GM23248 (cell line): ENCODE measurements at regions not wholly inside any gene's neighbourhood (a gene's known extent, or its start where the extent isn't known, plus 50 kb on each side); places are given as distances from the start of the nearest gene placed in this dataset.

ENCODE experiments used
- DNase-seq: peaks from one replicate; pipeline ENCODE4 v3.0.0-alpha.2; 2015
- H2AFZ ChIP-seq: fragments of 200-600 bp; sonication (generic); 2 replicates; pipeline ENCODE4 v1.6.1; 2016; ENCODE audit warnings: antibody characterized with exemption
- H3F3A ChIP-seq: fragments of 200-600 bp; sonication (generic); 2 replicates; pipeline ENCODE4 v1.6.1; 2016; ENCODE audit warnings: mild to moderate bottlenecking, antibody characterized with exemption, mixed run types; ENCODE audit not compliant: insufficient read depth
- H3K27ac ChIP-seq: fragments of 200-600 bp; sonication (generic); 2 replicates; pipeline ENCODE4 v1.5.1; 2016; ENCODE audit warnings: mild to moderate bottlenecking
- H3K27me3 ChIP-seq: fragments of 200-600 bp; sonication (generic); replicated peaks from 2 replicates; pipeline ENCODE4 v1.6.1; 2016; ENCODE audit warnings: mild to moderate bottlenecking; ENCODE audit not compliant: insufficient read depth
- H3K36me3 ChIP-seq: fragments of 200-600 bp; sonication (generic); 2 replicates; pipeline ENCODE4 v1.6.1; 2016; ENCODE audit warnings: low read depth, mild to moderate bottlenecking
- H3K4me1 ChIP-seq: fragments of 200-600 bp; sonication (generic); 2 replicates; pipeline ENCODE4 v1.6.1; 2016; ENCODE audit warnings: mild to moderate bottlenecking; ENCODE audit not compliant: insufficient read depth
- H3K4me2 ChIP-seq: fragments of 200-600 bp; sonication (generic); one replicate; pipeline ENCODE4 v1.6.1; 2016; ENCODE audit warnings: mild to moderate bottlenecking; ENCODE audit not compliant: unreplicated experiment
- H3K4me3 ChIP-seq: fragments of 200-600 bp; sonication (generic); 2 replicates; pipeline ENCODE4 v1.5.1; 2016; ENCODE audit warnings: mild to moderate bottlenecking
- H3K79me2 ChIP-seq: fragments of 200-600 bp; sonication (generic); 2 replicates; pipeline ENCODE4 v1.6.1; 2016; ENCODE audit warnings: mild to moderate bottlenecking; ENCODE audit not compliant: insufficient read depth
- H3K9ac ChIP-seq: fragments of 200-600 bp; sonication (generic); 2 replicates; pipeline ENCODE4 v1.6.1; 2016; ENCODE audit warnings: mild to moderate bottlenecking
- H3K9me2 ChIP-seq: fragments of 200-600 bp; sonication (generic); 2 replicates; pipeline ENCODE4 v1.6.1; 2016; ENCODE audit warnings: mixed run types, mild to moderate bottlenecking, moderate library complexity; ENCODE audit not compliant: insufficient read depth
- H3K9me3 ChIP-seq: fragments of 200-600 bp; sonication (generic); one replicate; pipeline ENCODE4 v1.6.1; 2017; ENCODE audit warnings: low read depth
- H4K20me1 ChIP-seq: fragments of 200-600 bp; sonication (generic); 2 replicates; pipeline ENCODE4 v1.6.0; 2016; ENCODE audit not compliant: insufficient read depth
- EZH2 ChIP-seq: fragments of 200-600 bp; sonication (generic); IDR thresholded peaks from 2 replicates; pipeline ENCODE4 v1.6.1; 2018; ENCODE audit warnings: antibody characterized with exemption, mild to moderate bottlenecking; ENCODE audit not compliant: insufficient read depth, poor library complexity, severe bottlenecking
- EZH2phosphoT487 ChIP-seq: fragments of 200-600 bp; sonication (generic); IDR thresholded peaks from 2 replicates; pipeline ENCODE4 v1.6.1; 2018; ENCODE audit warnings: antibody characterized with exemption, moderate library complexity, mild to moderate bottlenecking, low read depth; ENCODE audit not compliant: insufficient read depth
- WGBS, 2 experiments: methylation state at CpG; one replicate each; pipeline ENCODE4 v1.1.6; 2015 to 2017; ENCODE audit warnings: low lambda C conversion rate in 2 of 2, low coverage in 1 of 2; ENCODE audit errors: missing lambda C conversion rate in 2 of 2; 5-methylcytosine and 5-hydroxymethylcytosine counted together
- in situ Hi-C: fragments of 300-500 bp; cut with MboI; formaldehyde crosslinking; loops from 2 replicates; pipeline ENCODE4 v1.15.0; 2020

DNA sequence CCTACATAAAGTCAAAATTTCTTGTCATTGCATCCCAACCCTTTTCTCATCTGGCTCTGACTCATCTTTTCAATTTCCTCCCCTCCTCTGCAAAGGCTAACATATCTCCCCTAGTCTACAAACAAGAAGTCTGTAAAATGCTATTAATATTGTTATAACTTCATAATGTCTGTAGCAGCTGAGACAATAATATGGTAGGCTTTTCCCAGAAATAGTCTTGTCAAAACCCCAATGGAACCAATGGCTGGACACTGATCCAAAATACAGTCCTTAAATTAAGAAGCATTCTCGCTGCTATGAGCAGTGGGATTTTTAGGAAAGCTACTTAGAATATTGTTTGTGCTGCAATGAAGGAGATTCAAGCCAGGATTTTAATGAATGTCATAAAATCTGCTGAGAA is 131.4 kb downstream of the KLHL28 start:
- Histone ChIP-seq H3K4me2 (no peak overlapping the region), H4K20me1 (no peaks in the 10 kb centered on the region), H2AFZ (no peak overlapping the region), H3K4me1 (peaks cover 25% of the 10 kb centered on the region), H3K27ac (no peak overlapping the region), H3K36me3 (no peaks in the 10 kb centered on the region), H3K4me3 (no peak overlapping the region), H3K79me2 (no peaks in the 10 kb centered on the region), H3K9me3 (no peaks in the 10 kb centered on the region), H3K9ac (no peak overlapping the region), H3K9me2 (no peaks in the 10 kb centered on the region), H3F3A (peaks cover 27% of the 10 kb centered on the region), H3K27me3 (no peaks in the 10 kb centered on the region)
- 89 to 100% methylated on average over 1 of the region's 1 CpG for WGBS, 2 experiments
- no peak for TF ChIP-seq EZH2phosphoT487
- no peak for TF ChIP-seq EZH2
- in situ Hi-C loops, result no loop called here
- DNase-seq, result no peak

DNA sequence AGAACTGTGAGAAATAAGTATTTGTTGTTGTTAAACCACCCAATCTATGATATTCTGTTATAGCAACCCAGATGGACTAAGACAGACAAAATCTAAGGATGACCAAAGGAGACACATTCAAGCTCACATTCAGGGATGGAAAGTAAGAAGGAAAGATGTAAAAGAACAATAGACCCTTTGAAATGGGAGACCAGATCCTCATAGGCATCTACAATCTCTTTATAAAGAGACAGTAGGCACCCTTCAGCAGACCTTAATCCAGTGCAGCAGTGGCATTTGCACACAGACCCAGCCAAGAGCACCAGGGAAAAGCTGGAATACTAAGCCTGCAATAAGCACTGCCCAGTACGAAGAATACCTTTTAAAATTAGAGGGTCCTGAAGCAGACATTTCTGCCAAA is 132.7 kb downstream of the KLHL28 start:
- no peak overlapping the region for H3K9ac ChIP-seq
- no peak for DNase-seq
- H3K27me3 ChIP-seq, result no peaks in the 10 kb centered on the region
- H3F3A ChIP-seq, result peaks cover 21% of the 10 kb centered on the region
- H3K36me3 ChIP-seq, result no peaks in the 10 kb centered on the region
- 97 to 100% methylated on average over 1 of the region's 1 CpG for WGBS, 2 experiments
- H3K27ac ChIP-seq, result no peak overlapping the region
- H3K79me2 ChIP-seq, result no peaks in the 10 kb centered on the region
- no peak overlapping the region for H3K4me3 ChIP-seq
- in situ Hi-C loops, result no loop called here
- H2AFZ ChIP-seq, result no peak overlapping the region
- H3K4me1 ChIP-seq, result peaks cover 18% of the 10 kb centered on the region
- no peaks in the 10 kb centered on the region for H3K9me2 ChIP-seq
- H4K20me1 ChIP-seq, result no peaks in the 10 kb centered on the region
- H3K4me2 ChIP-seq, result no peak overlapping the region
- H3K9me3 ChIP-seq, result no peaks in the 10 kb centered on the region
- TF ChIP-seq EZH2, result no peak
- TF ChIP-seq EZH2phosphoT487, result no peak

DNA sequence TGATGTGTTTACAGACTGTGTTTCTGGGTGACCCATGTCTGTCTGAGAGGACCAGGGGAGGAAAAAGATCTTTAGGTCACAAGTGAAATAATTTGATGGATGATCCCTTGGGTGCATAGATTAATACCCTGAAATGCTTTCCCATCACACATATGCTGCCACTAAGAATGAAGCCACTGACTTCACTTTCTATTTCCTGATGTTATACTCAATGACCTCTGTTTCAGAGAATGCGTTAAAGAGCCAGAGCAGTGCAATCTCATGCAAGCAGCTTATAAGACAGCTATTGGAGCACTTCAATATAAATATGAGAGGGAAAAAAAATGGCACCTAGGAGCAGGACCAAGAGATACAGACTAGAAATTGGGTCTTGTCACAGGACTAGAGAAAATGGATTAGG is 133.7 kb downstream of the KLHL28 start:
- no peak overlapping the region for H3K4me3 ChIP-seq
- TF ChIP-seq EZH2, result no peak
- TF ChIP-seq EZH2phosphoT487, result no peak
- in situ Hi-C loops, result no loop called here
- H3K4me1 ChIP-seq, result peaks cover 8% of the 10 kb centered on the region
- H2AFZ ChIP-seq, result no peak overlapping the region
- WGBS, 2 experiments, result 70 to 71% methylated on average over 1 of the region's 1 CpG
- peaks cover 11% of the 10 kb centered on the region for H3F3A ChIP-seq
- H3K9me2 ChIP-seq, result no peaks in the 10 kb centered on the region
- H3K27me3 ChIP-seq, result no peaks in the 10 kb centered on the region
- DNase-seq, result no peak
- no peak overlapping the region for H3K4me2 ChIP-seq
- H4K20me1 ChIP-seq, result no peaks in the 10 kb centered on the region
- no peaks in the 10 kb centered on the region for H3K79me2 ChIP-seq
- H3K27ac ChIP-seq, result no peak overlapping the region
- no peak overlapping the region for H3K9ac ChIP-seq
- H3K36me3 ChIP-seq, result no peaks in the 10 kb centered on the region
- H3K9me3 ChIP-seq, result no peaks in the 10 kb centered on the region

DNA sequence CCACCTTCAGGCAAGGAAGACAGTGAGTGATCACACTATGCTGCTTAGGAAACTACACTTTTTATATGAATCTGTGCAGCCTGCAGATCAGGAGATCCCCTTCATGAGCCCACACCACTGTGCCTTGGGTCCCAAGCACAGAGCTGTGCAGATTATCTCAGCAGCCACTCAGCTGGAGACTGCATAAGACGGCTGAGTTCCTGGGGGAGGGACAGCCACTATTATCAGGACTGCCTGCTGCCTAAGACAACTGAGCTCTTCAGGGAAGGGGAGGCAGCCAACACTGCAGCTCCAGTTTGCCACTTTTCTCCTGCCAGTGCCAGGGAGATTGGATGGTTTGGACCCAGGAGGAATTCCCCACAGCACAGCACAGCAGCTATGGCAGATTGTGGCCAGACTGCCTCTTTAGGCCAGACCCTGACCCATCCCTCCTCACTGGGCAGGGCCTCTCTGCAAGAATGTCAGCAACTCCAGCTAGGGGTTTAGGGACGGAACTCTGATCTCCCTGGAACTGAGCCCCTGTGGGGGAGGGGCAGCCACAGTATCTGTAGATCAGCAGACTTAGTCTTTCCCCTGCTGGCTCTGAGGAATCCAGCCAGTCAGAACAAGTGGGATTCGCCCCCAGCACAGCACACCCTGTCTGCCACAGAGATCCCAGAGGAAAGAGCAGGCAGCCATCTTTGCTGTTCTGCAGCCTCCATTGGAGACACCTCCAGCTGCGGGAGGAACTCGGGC is 141.3 kb downstream of the KLHL28 start:
- Histone ChIP-seq H3K9ac (no peak overlapping the region), H3K4me2 (no peak overlapping the region), H3K79me2 (no peaks in the 10 kb centered on the region), H3K4me1 (no peaks in the 10 kb centered on the region), H4K20me1 (no peaks in the 10 kb centered on the region), H3K36me3 (no peaks in the 10 kb centered on the region), H3F3A (no peaks in the 10 kb centered on the region), H3K9me3 (no peaks in the 10 kb centered on the region), H3K27ac (no peak overlapping the region), H3K27me3 (peaks cover 3% of the 10 kb centered on the region), H3K4me3 (no peak overlapping the region), H3K9me2 (no peaks in the 10 kb centered on the region), H2AFZ (no peak overlapping the region)
- 34 to 42% methylated on average over 5 of the region's 5 CpGs for WGBS, 2 experiments
- in situ Hi-C loops, result no loop called here
- TF ChIP-seq EZH2, result no peak
- no peak for TF ChIP-seq EZH2phosphoT487
- no peak for DNase-seq
